DMS153 (cell line): ENCODE measurements at regions not wholly inside any gene's neighbourhood (a gene's known extent, or its start where the extent isn't known, plus 50 kb on each side); places are given as distances from the start of the nearest gene placed in this dataset.
"Not testable (repeated sequence)": the region's sequence is repeated elsewhere in the genome, so short reads cannot be mapped to it uniquely, and the experiment has no call there.

Experiments used
- DNase-seq: peaks from one replicate; lab custom pipeline; 2025; lab: John Stamatoyannopoulos, UW

GRCh38 chr4:24241511-24241910 is 342.8 kb downstream of the DHX15 start:
- DNase-seq = no peak

- DNase-seq = no peak
These were observed 343.7 kb downstream of the DHX15 start for GRCh38 chr4:24240655-24241054.

- DNase-seq = no peak
These were observed 346.6 kb downstream of the DHX15 start for GRCh38 chr4:24237709-24238108.

- no peak for DNase-seq
These were observed 346.7 kb upstream of the PPARGC1A start for GRCh38 chr4:24236532-24236931.

- DNase-seq = no peak
These were observed 346.3 kb upstream of the PPARGC1A start for GRCh38 chr4:24236120-24236519.

GRCh38 chr4:24235618-24236017 is 345.8 kb upstream of the PPARGC1A start:
- no peak for DNase-seq

GRCh38 chr4:24234288-24234848 is 344.5 kb upstream of the PPARGC1A start:
- DNase-seq = no peak

- no peak for DNase-seq
These were observed 341.1 kb upstream of the PPARGC1A start for GRCh38 chr4:24230955-24231354.

- DNase-seq = no peak
These were observed 340.1 kb upstream of the PPARGC1A start for GRCh38 chr4:24229978-24230377.

GRCh38 chr4:24228692-24229091 is 338.8 kb upstream of the PPARGC1A start:
- no peak for DNase-seq

GRCh38 chr4:24226667-24227066 is 336.8 kb upstream of the PPARGC1A start:
- DNase-seq = no peak

- DNase-seq = no peak
These were observed 336.2 kb upstream of the PPARGC1A start for GRCh38 chr4:24226023-24226422.

GRCh38 chr4:24224446-24224845 is 334.6 kb upstream of the PPARGC1A start:
- no peak for DNase-seq

- no peak for DNase-seq
These were observed 329.4 kb upstream of the PPARGC1A start for GRCh38 chr4:24219209-24219608.

GRCh38 chr4:24218566-24218965 is 328.7 kb upstream of the PPARGC1A start:
- DNase-seq = no peak

GRCh38 chr4:24214796-24215195 is 324.9 kb upstream of the PPARGC1A start:
- no peak for DNase-seq

GRCh38 chr4:24213961-24214360 is 324.1 kb upstream of the PPARGC1A start:
- DNase-seq = no peak

- DNase-seq = no peak
These were observed 322.8 kb upstream of the PPARGC1A start for GRCh38 chr4:24212642-24213041.

- no peak for DNase-seq
These were observed 322.0 kb upstream of the PPARGC1A start for GRCh38 chr4:24211856-24212255.

- no peak for DNase-seq
These were observed 320.6 kb upstream of the PPARGC1A start for GRCh38 chr4:24210332-24210902.

- DNase-seq = no peak
These were observed 320.1 kb upstream of the PPARGC1A start for GRCh38 chr4:24209906-24210305.

GRCh38 chr4:24209131-24209530 is 319.3 kb upstream of the PPARGC1A start:
- DNase-seq = no peak

- no peak for DNase-seq
These were observed 318.8 kb upstream of the PPARGC1A start for GRCh38 chr4:24208691-24209090.

GRCh38 chr4:24204708-24205107 is 314.9 kb upstream of the PPARGC1A start:
- DNase-seq = not testable (repeated sequence)
